ENCODE measurements at regions not wholly inside any gene's neighbourhood (a gene's known extent, or its start where the extent isn't known, plus 50 kb on each side); places are given as distances from the start of the nearest gene placed in this dataset.

DNA sequence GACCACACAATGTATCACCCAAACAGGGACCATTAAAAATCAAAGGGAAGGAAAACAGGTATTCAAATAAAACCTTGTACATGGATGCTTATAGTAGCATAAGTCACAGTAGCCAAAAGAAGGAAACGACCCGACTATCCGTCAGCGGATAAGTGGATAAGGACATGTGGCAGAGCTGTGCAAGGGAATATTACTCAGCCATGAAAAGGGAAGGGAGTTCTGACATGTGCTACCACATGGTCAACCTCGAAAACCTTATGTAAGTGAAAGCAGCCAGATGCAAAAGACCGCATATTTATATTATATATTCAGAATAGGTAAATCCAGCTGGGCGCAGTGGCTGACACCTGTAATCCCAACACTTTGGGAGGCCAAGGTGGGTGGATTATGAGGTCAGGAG is 193.3 kb downstream of the NPHP4 start:
- DNase-seq (ENCODE audit: low read depth), result no peak
- TF ChIP-seq, protein P1, sequence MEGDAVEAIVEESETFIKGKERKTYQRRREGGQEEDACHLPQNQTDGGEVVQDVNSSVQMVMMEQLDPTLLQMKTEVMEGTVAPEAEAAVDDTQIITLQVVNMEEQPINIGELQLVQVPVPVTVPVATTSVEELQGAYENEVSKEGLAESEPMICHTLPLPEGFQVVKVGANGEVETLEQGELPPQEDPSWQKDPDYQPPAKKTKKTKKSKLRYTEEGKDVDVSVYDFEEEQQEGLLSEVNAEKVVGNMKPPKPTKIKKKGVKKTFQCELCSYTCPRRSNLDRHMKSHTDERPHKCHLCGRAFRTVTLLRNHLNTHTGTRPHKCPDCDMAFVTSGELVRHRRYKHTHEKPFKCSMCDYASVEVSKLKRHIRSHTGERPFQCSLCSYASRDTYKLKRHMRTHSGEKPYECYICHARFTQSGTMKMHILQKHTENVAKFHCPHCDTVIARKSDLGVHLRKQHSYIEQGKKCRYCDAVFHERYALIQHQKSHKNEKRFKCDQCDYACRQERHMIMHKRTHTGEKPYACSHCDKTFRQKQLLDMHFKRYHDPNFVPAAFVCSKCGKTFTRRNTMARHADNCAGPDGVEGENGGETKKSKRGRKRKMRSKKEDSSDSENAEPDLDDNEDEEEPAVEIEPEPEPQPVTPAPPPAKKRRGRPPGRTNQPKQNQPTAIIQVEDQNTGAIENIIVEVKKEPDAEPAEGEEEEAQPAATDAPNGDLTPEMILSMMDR (IDR thresholded peaks at IDR 0.05; ENCODE audit: insufficient read depth, low read depth, low read length, missing control alignments), result no peak
- H3K4me3 ChIP-seq (ENCODE audit: low read depth, low read length), result no peak overlapping the region

DNA sequence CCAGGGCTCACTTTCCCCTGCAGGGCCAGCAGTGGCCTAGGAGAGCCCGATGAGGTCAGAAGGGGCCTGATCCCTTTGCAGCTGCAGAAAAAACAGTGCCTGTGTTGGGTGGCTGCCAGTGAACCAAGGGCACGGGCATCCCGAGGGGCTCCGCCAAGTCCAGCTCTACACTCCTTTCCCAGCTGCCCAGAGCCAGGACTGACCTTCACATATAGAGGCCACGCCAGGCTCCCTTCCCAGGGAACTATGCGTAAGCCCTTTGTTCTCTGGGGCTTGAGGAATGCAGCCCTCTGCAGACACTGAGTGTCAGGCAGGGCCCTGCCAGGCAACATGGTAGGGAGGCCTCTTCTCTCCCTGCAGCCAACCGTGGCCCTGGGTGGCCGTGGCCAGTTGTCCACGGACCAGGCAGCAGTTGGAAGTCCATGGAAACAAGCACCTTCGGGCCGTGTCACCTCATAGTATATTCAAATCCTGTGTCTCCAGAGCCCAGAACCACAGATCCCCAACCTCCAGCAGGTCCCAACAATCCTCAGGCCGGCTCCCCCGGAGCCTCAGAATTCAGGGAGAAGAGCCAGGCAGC is 194.0 kb downstream of the NPHP4 start:
- TF ChIP-seq, protein P1 (IDR thresholded peaks at IDR 0.05; ENCODE audit: insufficient read depth, low read depth, low read length, missing control alignments), result no peak
- DNase-seq (ENCODE audit: low read depth), result no peak
- no peak overlapping the region for H3K4me3 ChIP-seq (ENCODE audit: low read depth, low read length)

DNA sequence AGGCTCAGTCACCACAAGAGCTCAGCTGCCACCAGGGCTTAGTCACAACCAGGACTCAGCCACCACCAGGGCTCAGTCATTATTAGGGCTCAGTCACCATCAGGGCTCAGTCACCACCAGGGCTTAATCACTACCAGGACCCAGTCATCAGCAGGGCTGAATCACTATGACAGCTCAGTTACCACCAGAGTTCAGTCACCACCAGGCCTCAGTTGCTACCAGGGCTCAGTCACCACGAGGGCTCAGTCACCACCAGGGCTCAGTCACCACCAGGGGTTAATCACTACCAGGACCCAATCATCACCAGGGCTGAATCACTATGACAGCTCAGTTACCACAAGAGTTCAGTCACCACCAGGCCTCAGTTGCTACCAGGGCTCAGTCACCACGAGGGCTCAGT is 196.2 kb downstream of the NPHP4 start:
- no peak overlapping the region for H3K4me3 ChIP-seq (ENCODE audit: low read depth, low read length)
- TF ChIP-seq, protein P1 (IDR thresholded peaks at IDR 0.05; ENCODE audit: insufficient read depth, low read depth, low read length, missing control alignments), result no peak
- no peak for DNase-seq (ENCODE audit: low read depth)

DNA sequence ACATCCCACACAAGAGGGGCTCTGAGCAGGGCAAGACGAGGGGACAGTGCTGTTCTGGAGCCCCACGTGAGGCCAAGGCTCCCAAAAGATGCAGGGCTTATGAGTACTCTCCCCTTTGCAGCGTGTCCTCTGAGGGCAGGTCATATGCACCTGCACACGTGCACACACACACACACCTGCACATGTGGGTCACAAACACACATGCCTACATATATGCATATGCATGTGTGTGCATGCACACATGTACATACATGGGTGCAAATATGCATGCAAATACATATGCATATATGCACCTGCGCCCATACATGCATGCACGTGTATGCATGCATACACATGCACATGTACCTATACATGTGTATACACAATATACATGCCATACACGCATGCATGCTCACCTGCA is 197.9 kb downstream of the NPHP4 start:
- DNase-seq (ENCODE audit: low read depth), result no peak
- TF ChIP-seq, protein P1 (IDR thresholded peaks at IDR 0.05; ENCODE audit: insufficient read depth, low read depth, low read length, missing control alignments), result no peak
- no peak overlapping the region for H3K4me3 ChIP-seq (ENCODE audit: low read depth, low read length)

DNA sequence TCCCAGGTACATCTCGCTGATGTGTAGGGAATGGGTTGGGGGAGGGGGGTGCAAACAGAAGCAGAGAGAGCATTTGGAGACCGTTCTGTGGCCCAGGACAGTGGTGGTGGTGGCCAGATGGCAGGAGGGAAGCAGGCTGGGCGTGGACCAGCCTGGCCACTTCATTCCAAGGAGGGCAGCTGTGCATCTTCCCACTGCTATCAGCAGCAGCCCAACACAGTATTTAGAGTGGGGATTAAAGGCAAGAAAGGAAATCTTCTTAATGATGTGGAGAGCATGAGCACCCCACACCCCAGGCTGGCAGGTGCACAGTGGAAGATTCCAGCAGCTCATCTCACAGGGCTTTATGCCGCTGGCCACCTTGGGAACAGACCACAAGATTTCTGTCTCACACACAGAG is 198.7 kb downstream of the NPHP4 start:
- no peak for DNase-seq (ENCODE audit: low read depth)
- no peak overlapping the region for H3K4me3 ChIP-seq (ENCODE audit: low read depth, low read length)
- TF ChIP-seq, protein P1 (IDR thresholded peaks at IDR 0.05; ENCODE audit: insufficient read depth, low read depth, low read length, missing control alignments), result no peak

DNA sequence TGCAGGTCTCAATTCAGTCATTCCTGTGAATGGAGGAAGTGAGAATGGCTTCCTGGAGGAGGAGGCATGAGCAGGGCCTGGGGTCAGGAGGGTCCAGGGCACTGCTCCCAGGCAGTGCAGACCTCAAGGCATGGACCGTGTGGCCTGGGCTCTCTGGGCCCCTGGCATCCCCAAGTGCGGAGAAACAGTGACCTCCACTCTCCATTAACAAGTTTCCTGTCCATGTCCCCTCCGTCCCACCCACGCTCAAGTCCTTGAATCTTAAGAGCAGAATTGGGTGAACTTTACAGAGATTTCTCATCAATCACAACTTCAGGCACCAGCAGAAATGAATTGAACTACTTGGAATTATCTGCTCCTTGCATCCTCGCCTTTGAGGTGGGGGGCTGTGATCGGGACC is 211.1 kb downstream of the NPHP4 start:
- TF ChIP-seq, protein P1 (IDR thresholded peaks at IDR 0.05; ENCODE audit: insufficient read depth, low read depth, low read length, missing control alignments), result no peak
- no peak overlapping the region for H3K4me3 ChIP-seq (ENCODE audit: low read depth, low read length)
- no peak for DNase-seq (ENCODE audit: low read depth)

DNA sequence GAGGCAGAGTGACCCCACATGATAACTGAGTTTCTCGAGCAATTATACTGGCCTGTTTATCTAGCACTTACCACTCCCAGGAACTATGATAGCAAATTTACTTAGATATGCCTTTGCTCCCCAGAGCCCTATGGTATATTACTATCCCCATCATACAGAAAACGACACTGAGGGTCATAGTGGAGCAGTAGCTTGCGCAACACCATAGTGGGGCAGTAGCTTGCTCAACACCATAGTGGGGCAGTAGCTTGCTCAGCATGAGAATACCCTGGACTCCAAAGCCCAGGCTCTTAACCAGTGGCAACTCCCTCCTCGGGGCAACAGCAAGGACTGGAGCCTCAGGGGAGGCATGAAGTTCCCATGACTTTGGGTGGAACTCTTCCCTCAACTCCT is 211.9 kb downstream of the NPHP4 start:
- TF ChIP-seq, protein P1 (IDR thresholded peaks at IDR 0.05; ENCODE audit: insufficient read depth, low read depth, low read length, missing control alignments), result no peak
- no peak for DNase-seq (ENCODE audit: low read depth)
- H3K4me3 ChIP-seq (ENCODE audit: low read depth, low read length), result no peak overlapping the region

Data from GM12865 (cell line).